HG02884 (cell line): ENCODE measurements at regions not wholly inside any gene's neighbourhood (a gene's known extent, or its start where the extent isn't known, plus 50 kb on each side); places are given as distances from the start of the nearest gene placed in this dataset.

ENCODE experiments used
- ATAC-seq: cut with Tn5 transposase; IDR thresholded peaks from one replicate; pipeline ENCODE4 v1.9.1; 2021; ENCODE audit warnings: mild to moderate bottlenecking, moderate library complexity; ENCODE audit not compliant: unreplicated experiment

DNA sequence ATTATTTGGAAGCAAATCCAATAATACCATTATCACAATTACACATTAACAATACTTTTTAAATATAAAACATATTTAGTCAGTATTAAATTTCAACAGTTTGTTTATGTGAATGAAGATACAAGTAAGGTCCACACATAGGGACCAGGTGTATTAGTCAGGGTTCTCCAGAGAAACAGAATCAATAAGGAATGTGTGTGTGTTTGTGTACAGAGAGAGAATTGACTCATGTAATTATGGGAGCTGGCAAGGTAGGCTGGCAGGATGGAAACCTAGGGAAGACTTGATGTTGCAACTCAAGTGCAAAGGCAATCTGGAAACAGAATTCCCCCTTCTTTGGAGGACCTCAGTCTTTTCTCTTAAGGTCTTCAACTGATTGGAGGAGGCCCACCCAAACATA, 123.2 kb upstream of the OTX2 start:
- ATAC-seq: no peak

DNA sequence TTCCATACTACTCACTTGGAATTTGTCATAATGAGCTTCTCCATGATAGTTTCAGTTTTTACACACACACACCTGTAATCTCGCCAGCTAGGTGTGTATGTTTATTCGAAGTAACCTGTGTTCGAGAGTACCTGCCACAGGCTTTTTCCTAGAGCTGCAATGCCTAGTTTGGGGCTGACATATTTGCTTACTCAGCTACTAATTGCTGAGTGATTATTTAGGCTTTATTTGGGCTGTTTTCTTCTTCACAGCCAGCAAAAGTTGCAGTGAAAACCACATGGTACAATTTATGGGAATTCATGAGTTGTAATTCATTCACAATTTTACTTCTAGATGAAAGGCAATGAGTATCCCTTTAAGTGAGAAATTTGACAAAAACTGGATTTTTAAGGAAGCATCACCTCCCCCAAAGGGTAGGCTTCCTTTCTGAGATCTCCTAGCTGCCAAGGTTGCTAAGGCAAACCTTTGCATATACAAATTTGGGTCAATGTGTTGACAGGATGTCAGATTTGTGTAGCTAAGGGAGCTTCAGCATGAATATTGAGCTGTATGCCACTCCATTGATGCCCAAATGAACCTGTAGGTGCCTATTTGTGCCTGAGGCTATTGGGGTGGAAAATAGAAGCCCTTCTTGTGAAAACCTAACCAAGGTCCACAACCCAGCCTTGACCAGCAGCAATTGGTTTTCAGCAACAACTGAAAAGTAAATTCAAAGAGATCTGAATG, 108.7 kb upstream of the OTX2 start:
- no peak for ATAC-seq

DNA sequence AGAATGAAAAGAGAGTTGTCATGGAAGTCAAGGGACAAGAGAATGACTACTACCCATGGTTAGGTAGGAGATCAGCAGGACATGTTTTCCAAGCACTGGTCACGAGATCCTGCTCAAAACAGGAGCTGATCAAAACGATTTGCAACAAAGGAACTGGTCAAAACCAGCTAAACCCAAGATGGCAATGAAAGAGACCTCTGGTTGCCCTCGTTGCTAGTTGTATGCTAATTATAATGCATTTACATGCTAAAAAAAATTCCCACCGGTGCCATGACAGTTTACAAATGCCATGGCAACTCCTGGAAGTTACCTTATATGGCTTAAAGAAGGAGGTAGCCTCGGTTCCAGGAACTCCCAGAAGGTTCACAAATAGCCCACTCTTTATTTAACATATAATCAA, 95.0 kb upstream of the OTX2 start:
- no peak for ATAC-seq

DNA sequence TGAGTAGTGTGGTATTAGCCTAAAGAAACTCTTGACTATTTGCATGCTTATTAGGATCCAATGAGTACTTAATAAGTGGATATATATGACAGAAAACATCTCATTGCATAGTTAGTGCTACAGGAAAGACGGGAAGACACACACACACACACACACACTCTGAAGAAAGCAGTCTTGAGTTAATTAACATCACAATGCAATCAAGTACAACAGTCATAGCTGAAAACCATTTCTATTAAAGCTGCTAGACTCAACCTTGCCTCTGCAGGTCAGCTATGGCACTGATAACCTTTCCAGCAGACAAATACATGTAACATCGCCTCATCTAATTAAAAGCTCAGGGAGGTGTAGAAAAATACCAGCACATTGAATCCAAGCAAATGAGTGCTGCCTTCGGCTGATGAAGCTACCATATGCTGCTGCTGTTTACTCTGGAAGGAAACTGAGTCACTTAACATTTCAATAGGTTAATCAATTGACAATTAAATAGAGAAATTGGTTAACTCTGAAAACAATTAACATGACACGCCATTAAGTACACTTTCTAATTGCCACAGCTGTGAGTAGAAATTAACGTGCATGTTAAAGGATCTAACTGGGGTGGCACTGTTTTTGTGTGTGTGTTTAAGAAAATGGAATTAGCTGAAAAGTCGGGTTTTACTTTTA, 93.2 kb upstream of the OTX2 start:
- no peak for ATAC-seq

DNA sequence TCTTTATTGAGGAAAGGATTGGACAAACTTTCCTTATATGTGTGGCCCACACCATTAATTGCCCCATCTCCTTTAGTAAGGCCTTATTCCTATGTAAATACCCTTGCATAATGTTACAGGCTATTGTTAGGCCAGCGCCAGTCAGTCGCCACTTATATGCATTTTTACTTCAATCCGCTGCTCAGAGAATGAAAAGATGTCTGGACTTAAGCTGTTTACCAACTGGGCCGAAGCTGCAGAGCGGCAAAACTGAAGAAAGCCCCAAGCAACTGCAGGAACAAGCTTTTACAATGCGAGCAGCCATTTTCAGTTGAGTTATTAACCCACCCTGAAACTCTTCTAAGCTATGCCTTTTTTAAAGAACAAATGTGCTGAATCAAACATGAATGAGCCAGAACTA, 92.1 kb upstream of the OTX2 start:
- ATAC-seq: no peak

DNA sequence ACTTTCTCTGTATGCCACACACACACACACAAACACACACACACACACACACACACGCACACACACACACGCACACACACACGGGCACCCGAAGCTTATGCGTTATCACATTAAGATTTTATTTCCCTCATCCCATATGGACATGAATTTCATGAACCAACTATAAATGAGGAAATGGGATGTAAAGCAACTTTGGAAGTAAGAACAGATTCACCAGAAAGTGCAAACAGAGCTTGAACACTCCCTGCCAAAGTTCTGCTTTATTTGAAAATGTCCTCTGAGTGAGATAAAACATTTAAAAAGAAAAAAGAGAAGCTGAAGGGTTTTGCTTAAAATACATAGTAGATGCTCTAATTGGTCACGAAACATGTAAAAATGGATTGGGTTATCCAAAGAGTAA, 90.4 kb upstream of the OTX2 start:
- ATAC-seq: no peak

DNA sequence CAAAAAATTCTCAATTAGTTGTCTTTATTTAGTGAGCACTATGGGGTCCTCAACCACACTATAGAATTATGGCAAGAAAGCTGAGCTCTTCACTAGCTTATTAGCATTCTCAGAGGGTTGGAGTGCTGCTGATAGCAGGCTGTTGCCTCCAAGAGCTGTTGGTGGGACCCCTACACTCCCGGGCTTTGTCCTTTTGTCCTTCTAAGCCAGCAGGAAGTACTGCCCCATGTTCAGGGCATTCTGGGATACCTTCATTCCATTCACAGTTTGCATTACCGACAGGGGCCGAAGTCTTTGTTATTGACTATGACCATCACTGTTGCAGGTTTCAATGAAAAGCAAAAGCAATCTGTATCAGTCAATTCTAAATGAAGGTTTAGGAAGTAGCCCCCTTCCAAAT, 89.5 kb upstream of the OTX2 start:
- ATAC-seq: no peak

DNA sequence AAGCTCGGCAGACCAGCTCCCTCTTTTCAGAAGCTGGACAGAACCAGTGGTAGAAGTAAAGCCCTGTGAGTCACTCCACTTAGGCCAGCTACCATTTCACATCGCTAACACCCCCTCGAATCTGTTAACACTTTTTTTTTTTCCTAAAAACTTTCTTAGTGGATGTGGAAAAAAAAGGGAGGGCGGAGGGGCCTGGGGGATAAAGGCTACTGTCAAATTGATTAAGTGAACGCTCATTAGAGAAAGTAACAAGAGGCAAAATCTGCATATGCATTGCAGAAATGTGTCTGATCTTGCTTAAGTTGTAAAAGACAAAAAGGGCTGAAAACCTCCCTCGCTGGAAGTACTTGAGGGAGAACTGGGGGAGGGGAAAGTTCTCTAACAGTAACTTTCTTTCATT, 86.6 kb upstream of the OTX2 start:
- ATAC-seq: no peak

DNA sequence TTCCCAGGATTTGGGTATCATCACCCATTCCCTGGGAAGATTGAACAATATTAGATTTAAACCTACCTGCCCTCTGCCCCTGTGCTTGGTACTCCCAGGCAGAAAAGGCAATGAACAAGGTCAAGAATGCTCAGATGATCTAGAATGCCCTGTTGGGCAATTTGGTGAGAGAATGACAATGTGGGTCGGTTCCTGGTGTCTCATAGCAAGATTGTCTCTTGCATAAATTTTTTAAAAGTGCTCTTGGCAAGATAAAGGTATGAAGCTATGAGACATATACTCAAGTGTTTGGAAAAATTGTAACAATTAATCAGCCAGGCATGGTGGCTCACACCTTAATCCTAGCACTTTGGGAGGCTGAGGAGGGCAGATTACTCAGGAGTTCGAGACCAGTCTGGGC, 86.0 kb upstream of the OTX2 start:
- ATAC-seq: no peak

DNA sequence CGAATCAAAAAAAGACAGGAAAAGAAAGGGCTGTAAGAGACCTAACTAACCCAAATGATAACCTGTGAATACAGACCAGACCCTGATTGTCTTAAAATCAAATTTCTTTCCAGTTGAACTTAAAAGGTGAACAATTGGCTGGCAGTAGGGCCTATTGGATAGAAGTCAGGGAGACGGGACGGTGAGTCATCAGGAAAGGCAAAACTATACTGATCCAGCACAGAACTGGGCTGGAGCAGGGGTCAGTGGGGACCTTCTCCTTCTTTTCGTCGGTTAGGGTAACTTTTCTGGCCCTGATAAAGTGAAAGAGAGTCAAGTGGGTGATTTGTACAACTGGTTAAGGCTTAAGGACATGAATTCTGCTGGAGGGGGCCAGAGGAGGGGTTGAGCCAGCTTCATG, 84.9 kb upstream of the OTX2 start:
- ATAC-seq: no peak

DNA sequence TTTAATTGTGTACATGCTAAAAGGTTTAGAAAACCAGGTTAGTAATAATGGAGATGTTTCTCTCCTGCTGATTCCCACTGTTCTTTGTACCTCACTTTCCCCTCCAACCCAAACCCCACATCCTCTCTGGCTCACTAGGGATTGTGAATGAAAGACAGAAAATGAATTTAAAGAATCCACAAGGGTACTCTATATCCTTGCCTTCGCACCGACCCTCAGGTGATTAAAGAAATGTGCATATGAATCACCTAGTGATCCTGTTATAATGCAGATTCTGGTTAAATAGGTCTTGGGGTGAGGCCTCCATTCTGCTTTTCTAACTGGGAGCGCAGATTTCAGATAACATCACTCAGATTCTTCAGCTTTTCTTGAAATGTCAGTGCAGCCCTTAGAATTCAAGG, 84.3 kb upstream of the OTX2 start:
- no peak for ATAC-seq

DNA sequence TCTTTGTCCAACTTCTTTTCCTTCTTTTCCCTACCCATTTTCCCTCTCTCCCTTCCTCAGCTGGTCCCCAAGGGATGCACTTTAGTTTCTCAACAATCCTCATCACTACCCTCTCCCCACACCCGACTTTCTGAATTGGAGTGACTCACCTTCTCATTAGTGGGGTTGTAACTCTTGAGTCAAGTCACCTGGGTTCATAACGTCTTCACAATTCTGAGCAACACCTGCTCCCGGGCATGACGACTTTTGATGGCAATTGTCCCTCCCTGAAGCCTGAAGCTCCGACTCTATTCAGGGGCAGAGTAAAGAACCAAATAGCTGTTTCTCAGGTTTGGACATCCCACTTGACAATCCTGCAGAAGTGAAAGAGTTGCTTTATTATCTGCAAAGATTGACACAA, 82.7 kb upstream of the OTX2 start:
- ATAC-seq: no peak

DNA sequence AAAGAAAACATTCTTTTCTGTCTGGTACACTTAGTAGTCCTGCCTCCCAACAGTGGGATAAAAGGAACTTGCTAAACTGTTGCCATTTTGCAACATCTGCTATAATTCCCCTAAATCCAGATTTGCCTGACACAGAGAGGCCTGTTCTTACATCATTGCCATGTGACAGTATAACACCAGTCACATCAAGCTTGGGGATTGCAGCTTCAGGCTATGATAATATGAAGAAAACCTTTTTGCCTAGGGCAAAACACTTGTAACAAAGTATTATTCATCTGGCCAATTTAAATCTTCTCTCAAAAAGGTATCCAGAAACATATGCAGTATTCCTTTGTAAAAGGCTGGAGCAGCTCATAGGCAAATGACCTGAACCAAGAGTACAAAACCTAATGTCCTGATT, 80.9 kb upstream of the OTX2 start:
- no peak for ATAC-seq

DNA sequence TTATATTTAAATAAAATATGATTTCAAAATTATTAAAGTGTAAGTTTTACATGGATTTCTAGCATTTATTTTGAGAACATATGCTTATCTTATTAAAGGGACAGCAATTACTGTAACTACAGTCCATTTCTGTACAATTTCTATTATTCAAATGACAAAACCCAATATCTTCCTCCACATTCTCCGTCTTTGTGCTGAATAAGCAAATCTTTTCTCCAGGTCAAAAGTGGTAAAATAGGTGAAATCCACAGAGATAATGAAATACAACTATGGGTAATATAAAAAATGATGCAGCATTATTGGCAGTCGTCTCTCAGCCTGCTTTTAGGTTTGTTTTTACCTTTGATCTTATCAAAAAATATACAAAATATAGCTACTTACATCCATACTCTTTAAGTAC, 79.4 kb upstream of the OTX2 start:
- no peak for ATAC-seq

DNA sequence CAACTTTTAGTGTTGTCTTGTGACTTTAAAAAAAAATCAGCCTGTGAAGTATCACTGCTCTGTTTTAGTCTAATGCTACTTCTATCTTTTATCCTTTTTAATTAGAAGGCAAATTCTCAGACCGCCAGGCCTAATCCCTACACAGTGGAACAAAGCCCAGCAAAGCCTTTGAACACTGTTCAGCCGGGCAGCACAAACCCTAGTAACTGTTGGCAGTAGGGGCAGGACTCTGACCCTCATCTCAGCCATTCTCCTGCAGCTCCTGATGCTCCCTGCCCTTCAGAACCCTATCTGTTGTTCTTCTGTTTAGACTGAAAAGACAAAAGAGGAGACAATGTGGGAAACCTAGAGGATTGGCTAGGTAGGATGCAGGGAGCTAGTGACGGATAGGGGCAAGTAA, 78.0 kb upstream of the OTX2 start:
- ATAC-seq: no peak

DNA sequence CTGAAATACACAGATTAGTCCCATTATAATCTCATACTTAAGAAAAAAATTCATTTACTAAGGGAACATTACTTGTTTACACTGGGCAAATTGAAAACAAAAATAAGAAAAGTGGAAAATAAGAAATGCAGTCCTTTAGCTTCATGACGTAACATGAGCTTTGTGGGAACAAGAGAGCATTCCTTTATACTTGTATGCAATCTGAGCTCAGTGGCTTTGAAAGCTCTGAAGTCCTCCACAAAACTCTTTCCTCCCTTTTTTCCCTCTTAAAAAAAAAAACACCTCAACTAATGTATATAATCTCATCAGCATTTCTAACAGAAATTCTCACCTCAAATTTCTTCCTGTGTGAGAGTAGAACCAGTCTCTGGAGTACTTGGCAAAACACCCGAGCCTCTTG, 76.9 kb upstream of the OTX2 start:
- ATAC-seq: no peak

DNA sequence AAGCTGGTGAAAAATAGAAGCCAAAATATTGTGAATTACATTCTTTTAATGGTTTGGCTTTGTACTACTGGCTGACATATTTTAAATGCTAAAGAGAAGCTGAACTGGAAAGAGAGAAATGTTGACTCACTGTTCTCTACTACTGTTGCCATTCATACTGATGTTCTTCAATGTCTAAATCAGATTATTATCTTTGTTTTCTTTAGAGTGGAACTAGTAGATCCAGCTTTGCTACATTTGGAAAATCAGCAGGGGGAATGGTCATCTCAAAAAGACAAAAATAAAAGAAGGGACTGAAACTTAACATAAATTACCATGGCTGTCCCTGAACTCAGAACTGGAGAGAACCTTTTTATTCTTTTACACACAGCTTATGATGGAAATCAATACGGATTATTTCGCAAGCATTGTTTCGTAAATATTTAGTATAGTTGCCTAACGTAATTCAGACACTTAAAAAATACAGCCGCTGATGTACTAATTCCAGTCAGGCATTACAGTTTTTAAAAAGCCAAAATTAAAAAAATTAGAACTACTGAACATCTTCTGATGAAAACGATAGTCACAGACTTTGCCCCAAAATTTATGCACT, 76.3 kb upstream of the OTX2 start:
- no peak for ATAC-seq

DNA sequence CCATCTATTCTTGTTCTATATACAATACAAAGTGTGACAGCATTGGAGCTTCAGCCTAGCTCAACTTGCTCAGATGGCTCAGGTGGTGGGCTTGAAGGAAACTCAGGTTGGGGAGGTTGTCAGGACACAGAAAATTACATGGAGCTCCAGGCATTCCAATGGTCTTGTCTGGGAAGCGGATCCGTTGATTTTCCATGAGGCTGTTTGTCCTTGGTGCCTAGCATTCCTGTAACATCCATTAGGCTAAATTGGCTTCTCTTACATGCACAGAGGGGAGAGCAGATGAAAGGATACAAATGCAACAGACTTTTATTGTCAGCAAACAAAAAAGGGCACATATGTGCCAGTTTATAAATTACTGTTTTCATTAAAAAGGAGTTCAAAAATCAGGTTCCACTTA, 75.5 kb upstream of the OTX2 start:
- no peak for ATAC-seq

DNA sequence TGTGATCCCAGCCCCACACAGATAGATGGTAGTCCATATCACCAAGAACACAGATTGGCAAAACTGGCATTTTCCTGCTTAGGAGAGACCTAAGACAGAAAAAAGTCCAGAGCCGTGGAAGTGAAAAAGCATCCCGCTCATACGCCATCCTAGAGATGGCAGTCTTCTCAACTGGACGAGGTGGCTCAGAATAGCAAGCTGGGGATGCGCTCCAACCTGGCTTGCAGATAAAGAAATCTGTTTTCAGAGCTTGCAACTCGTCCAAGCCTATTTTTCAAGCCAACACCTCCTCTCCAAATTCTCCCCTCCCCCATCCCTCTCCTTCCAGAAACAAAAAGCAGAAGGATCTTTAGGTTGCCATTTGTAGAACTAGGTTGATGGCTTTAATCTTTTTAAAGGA, 74.3 kb upstream of the OTX2 start:
- ATAC-seq: no peak

DNA sequence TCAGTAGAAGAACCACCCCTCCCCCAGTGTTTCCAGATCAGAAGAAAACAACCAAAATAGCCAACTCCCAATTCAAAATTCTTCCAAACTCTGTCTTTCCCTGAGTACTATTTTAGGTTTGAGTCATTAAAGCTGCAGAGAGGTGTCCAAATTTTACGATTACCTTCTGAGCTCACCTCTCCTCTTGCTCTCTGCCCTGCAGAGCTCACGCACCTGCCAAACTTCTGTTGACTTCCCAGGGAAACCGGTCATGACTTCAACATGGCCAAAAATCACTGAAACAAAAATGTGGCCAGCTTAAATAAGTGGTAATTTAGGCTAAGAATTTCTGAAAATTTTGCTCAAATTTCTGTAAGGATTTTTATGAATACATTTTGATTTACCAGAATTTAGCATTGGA, 70.9 kb upstream of the OTX2 start:
- no peak for ATAC-seq

DNA sequence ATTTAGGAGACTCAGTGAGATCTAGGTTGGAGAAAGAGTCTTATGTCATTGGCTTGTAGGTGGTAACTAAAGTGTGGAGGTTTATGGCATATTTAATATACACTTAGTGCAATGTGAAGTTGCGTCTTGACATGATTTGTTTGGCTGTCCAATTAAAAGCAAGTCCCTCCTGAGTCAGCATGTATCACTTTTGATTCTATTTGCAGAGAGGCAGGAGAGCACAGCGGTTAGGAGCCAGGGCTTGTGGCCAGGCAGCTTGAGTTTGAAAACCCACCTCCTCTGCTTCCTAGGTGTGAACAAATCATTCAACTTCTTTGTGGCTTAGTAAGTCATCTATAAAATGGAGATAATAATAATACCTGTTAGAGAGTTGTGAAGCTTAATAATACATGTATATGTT, 68.5 kb upstream of the OTX2 start:
- ATAC-seq: no peak

DNA sequence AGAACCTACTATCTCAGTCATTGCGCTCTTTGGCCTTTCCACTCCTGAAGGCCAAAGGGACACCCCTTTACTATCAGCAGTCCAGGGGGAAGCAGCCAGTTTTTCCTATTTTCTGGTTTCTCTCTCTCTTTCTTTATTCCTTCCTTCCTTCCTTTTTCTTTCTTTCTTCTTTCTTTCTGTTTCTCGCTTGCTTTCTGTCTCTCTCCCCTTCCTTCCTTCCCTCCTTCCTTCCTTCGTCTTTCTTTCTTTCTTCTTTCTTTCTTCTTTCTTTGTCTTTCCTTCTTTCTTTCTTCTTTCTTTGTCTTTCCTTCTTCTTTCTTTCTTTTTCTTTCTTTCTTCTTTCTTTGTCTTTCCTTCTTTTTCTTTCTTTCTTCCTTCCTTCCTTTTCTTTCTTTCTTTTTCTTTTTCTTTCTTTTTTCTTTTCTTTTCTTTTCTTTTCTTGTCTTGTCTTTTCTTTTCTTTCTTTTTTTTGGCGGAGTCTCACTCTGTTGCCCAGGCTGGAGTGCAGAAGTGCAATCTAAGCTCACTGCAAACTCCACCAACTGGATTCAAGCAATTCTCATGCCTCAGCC, 64.9 kb upstream of the OTX2 start:
- no peak for ATAC-seq
